GM23338 (cell line): ENCODE measurements at regions not wholly inside any gene's neighbourhood (a gene's known extent, or its start where the extent isn't known, plus 50 kb on each side); places are given as distances from the start of the nearest gene placed in this dataset.

Source experiments
- ATAC-seq: fragments of 200-7000 bp; cut with Tn5 transposase; 3 replicates; pipeline ENCODE4 v1.9.1; 2020
- DNase-seq: peaks from one replicate; pipeline ENCODE4 v3.0.0-alpha.2; 2015; ENCODE audit warnings: low spot score
- H2AFZ ChIP-seq: fragments of 200-600 bp; sonication (generic); 2 replicates; pipeline ENCODE4 v1.8.0; 2016; ENCODE audit warnings: antibody characterized with exemption, mild to moderate bottlenecking, moderate library complexity
- H3F3A ChIP-seq: fragments of 200-600 bp; sonication (generic); replicated peaks from 2 replicates; pipeline ENCODE4 v1.8.0; 2017; ENCODE audit warnings: antibody characterized with exemption, mixed run types, low read depth
- H3K27ac ChIP-seq: fragments of 200-600 bp; sonication (generic); 2 replicates; pipeline ENCODE4 v1.6.1; 2016; ENCODE audit warnings: low read depth
- H3K27me3 ChIP-seq: fragments of 200-600 bp; sonication (generic); 2 replicates; pipeline ENCODE4 v1.8.0; 2016; ENCODE audit warnings: mild to moderate bottlenecking, mixed run types, moderate library complexity; ENCODE audit not compliant: insufficient read depth
- H3K36me3 ChIP-seq: fragments of 200-600 bp; sonication (generic); 2 replicates; pipeline ENCODE4 v1.8.0; 2016; ENCODE audit warnings: mild to moderate bottlenecking; ENCODE audit not compliant: insufficient read depth
- H3K4me1 ChIP-seq: fragments of 200-600 bp; sonication (generic); 2 replicates; pipeline ENCODE4 v1.8.0; 2016; ENCODE audit warnings: mild to moderate bottlenecking, moderate library complexity; ENCODE audit not compliant: insufficient read depth
- H3K4me2 ChIP-seq: fragments of 200-600 bp; sonication (generic); 2 replicates; pipeline ENCODE4 v1.7.1; 2017; ENCODE audit warnings: mixed run types
- H3K4me3 ChIP-seq: fragments of 200-600 bp; sonication (generic); 2 replicates; pipeline ENCODE4 v1.6.1; 2016; ENCODE audit warnings: mixed run types
- H3K79me2 ChIP-seq: fragments of 200-600 bp; sonication (generic); replicated peaks from 2 replicates; pipeline ENCODE4 v1.8.0; 2017; ENCODE audit warnings: mild to moderate bottlenecking; ENCODE audit not compliant: insufficient read depth
- H3K9me2 ChIP-seq: fragments of 200-600 bp; sonication (generic); 2 replicates; pipeline ENCODE4 v1.8.0; 2017; ENCODE audit not compliant: insufficient read depth
- H4K20me1 ChIP-seq: fragments of 200-600 bp; sonication (generic); replicated peaks from 2 replicates; pipeline ENCODE4 v1.8.0; 2017; ENCODE audit warnings: mild to moderate bottlenecking; ENCODE audit not compliant: insufficient read depth
- H3K27ac Mint-ChIP-seq: 2 replicates; pipeline ENCODE4 v1.8.0; 2020; ENCODE audit warnings: inconsistent platforms, mild to moderate bottlenecking, moderate library complexity, mixed read lengths
- H3K27me3 Mint-ChIP-seq: 3 replicates; pipeline ENCODE4 v1.8.0; 2022; ENCODE audit warnings: low read depth, mild to moderate bottlenecking, moderate library complexity, mixed read lengths, inconsistent platforms; ENCODE audit not compliant: insufficient read depth, poor library complexity
- H3K36me3 Mint-ChIP-seq: 3 replicates; pipeline ENCODE4 v1.8.0; 2021; ENCODE audit warnings: low read depth, mild to moderate bottlenecking, inconsistent platforms, moderate library complexity, mixed read lengths
- H3K4me1 Mint-ChIP-seq: 3 replicates; pipeline ENCODE4 v1.8.0; 2020; ENCODE audit warnings: mild to moderate bottlenecking, inconsistent platforms, mixed read lengths
- H3K4me3 Mint-ChIP-seq: 3 replicates; pipeline ENCODE4 v1.8.0; 2021; ENCODE audit warnings: moderate library complexity, mild to moderate bottlenecking, inconsistent platforms, mixed read lengths
- H3K9me3 Mint-ChIP-seq: 3 replicates; pipeline ENCODE4 v1.8.0; 2020; ENCODE audit warnings: moderate library complexity, mild to moderate bottlenecking, inconsistent platforms, mixed read lengths
- CREB1 ChIP-seq: fragments of 250-450 bp; sonication (Bioruptor Pico); IDR thresholded peaks from 2 replicates; pipeline ENCODE4 v1.5.0; 2020; ENCODE audit warnings: low read depth, mild to moderate bottlenecking, moderate library complexity
- CTCF ChIP-seq, 2 experiments: fragments of 200-600 bp in 1 of 2; sonication (generic) in 1 of 2; conservative IDR thresholded peaks; 2 replicates each; pipeline versions ENCODE4 v1.5.1 to v1.6.1; 2016 to 2017; ENCODE audit warnings: antibody characterized with exemption in 2 of 2, low read depth in 2 of 2, mild to moderate bottlenecking in 2 of 2, moderate library complexity in 1 of 2
- ETS1 ChIP-seq: IDR thresholded peaks from 2 replicates; pipeline ENCODE4 v1.6.1; 2016; ENCODE audit warnings: antibody characterized with exemption
- EZH2 ChIP-seq: fragments of 200-600 bp; sonication (generic); IDR thresholded peaks from one replicate; pipeline ENCODE4 v1.8.0; 2017; ENCODE audit warnings: antibody characterized with exemption, mild to moderate bottlenecking, low read depth; ENCODE audit not compliant: unreplicated experiment
- EZH2phosphoT487 ChIP-seq: fragments of 200-600 bp; sonication (generic); IDR thresholded peaks from one replicate; pipeline ENCODE4 v1.8.1; 2018; ENCODE audit warnings: antibody characterized with exemption; ENCODE audit not compliant: unreplicated experiment
- JUNB ChIP-seq: IDR thresholded peaks from one replicate; pipeline ENCODE4 v1.6.1; 2016; ENCODE audit warnings: antibody characterized with exemption; ENCODE audit not compliant: unreplicated experiment
- NANOG ChIP-seq: IDR thresholded peaks from 2 replicates; pipeline ENCODE4 v1.6.1; 2016; ENCODE audit warnings: antibody characterized with exemption, borderline replicate concordance
- POLR2AphosphoS5 ChIP-seq: IDR thresholded peaks from 2 replicates; pipeline ENCODE4 v1.6.1; 2016; ENCODE audit warnings: antibody characterized with exemption, low read depth
- REST ChIP-seq: IDR thresholded peaks from one replicate; pipeline ENCODE4 v1.6.1; 2018; ENCODE audit warnings: antibody characterized with exemption; ENCODE audit not compliant: unreplicated experiment
- STAT1 ChIP-seq: IDR thresholded peaks from one replicate; pipeline ENCODE4 v1.6.1; 2016; ENCODE audit warnings: antibody characterized with exemption; ENCODE audit not compliant: unreplicated experiment
- ZNF114 ChIP-seq: fragments of 250-450 bp; sonication (Bioruptor Pico); IDR thresholded peaks from 2 replicates; pipeline ENCODE4 v1.5.0; 2020; ENCODE audit warnings: mild to moderate bottlenecking, moderate library complexity
- ZNF331 ChIP-seq: fragments of 250-450 bp; sonication (Bioruptor Pico); IDR thresholded peaks from 2 replicates; pipeline ENCODE4 v1.5.0; 2020; ENCODE audit warnings: low read depth, mild to moderate bottlenecking, moderate library complexity

- TF ChIP-seq JUNB (no peak), REST (no peak), POLR2AphosphoS5 (no peak), CREB1 (CRISPR knock-in tag) (no peak), ZNF114 (no peak), EZH2phosphoT487 (no peak)
These were observed 197.7 kb upstream of the ROBO2 start (continued) for GRCh38 chr3:76842216-76842615.

GRCh38 chr3:76855451-76855850 is 184.4 kb upstream of the ROBO2 start:
- no peaks in the 10 kb centered on the region for H3K36me3 Mint-ChIP-seq
- no peak for TF ChIP-seq ZNF114
- no peak for TF ChIP-seq EZH2phosphoT487
- no peak for TF ChIP-seq NANOG
- no peak for TF ChIP-seq JUNB
- no peak for TF ChIP-seq ETS1
- TF ChIP-seq EZH2: no peak
- TF ChIP-seq CTCF (conservative IDR thresholded peaks at IDR 0.05; ENCODE audit: low read depth in 2 of 2): no peak
- TF ChIP-seq STAT1: no peak
- no peak for TF ChIP-seq ZNF331 (CRISPR knock-in tag)
- TF ChIP-seq CREB1 (CRISPR knock-in tag): no peak
- TF ChIP-seq POLR2AphosphoS5: no peak
- TF ChIP-seq REST: no peak

More at GRCh38 chr3:76855451-76855850, 184.4 kb upstream of the ROBO2 start:
- H3K9me2 ChIP-seq: no peaks in the 10 kb centered on the region
- no peak for DNase-seq
- no peak overlapping the region for H3K4me2 ChIP-seq
- H4K20me1 ChIP-seq: no peaks in the 10 kb centered on the region
- no peaks in the 10 kb centered on the region for H3K79me2 ChIP-seq
- ATAC-seq: no peak
- no peaks in the 10 kb centered on the region for H3F3A ChIP-seq
- H3K4me1 ChIP-seq: no peaks in the 10 kb centered on the region
- H2AFZ ChIP-seq: no peak overlapping the region
- no peaks in the 10 kb centered on the region for H3K36me3 ChIP-seq
- Mint-ChIP-seq H3K4me1 (no peaks in the 10 kb centered on the region), H3K9me3 (no peaks in the 10 kb centered on the region; the same call in 2 of the 3 replicates), H3K27me3 (no peaks in the 10 kb centered on the region), H3K27ac (no peak overlapping the region), H3K4me3 (no peak overlapping the region)
- no peak overlapping the region for H3K27ac ChIP-seq
- H3K27me3 ChIP-seq: no peaks in the 10 kb centered on the region
- no peak overlapping the region for H3K4me3 ChIP-seq
